MV-4-11 (cell line): ENCODE measurements at regions not wholly inside any gene's neighbourhood (a gene's known extent, or its start where the extent isn't known, plus 50 kb on each side); places are given as distances from the start of the nearest gene placed in this dataset.

Source experiments
- DNase-seq: peaks from one replicate; lab custom pipeline; 2025; lab: John Stamatoyannopoulos, UW

GRCh38 chr2:6474161-6475140, 391.3 kb downstream of the CMPK2 start:
- DNase-seq, result no peak

- no peak for DNase-seq
These were observed 390.4 kb downstream of the CMPK2 start for GRCh38 chr2:6475155-6475940.

DNA sequence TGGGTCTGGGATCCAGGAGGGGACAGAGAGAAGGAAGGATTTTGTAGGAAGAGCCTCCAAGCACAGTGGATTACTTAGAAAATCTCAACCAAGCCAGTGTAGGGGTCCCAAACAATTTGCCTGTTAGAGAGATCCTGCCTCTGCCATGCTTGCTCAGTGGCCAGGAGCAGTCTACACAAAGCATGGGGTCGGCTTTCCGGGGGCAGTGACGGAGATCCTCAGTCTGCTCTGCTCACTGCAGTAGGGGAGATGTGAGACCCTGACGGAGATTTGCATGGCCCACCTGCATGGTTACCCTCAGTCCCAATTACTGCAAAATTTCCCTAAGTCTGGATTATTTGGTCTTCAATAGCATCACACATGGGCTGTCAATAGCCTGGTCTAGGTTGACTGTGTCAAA, 385.2 kb downstream of the CMPK2 start:
- DNase-seq, result no peak

DNA sequence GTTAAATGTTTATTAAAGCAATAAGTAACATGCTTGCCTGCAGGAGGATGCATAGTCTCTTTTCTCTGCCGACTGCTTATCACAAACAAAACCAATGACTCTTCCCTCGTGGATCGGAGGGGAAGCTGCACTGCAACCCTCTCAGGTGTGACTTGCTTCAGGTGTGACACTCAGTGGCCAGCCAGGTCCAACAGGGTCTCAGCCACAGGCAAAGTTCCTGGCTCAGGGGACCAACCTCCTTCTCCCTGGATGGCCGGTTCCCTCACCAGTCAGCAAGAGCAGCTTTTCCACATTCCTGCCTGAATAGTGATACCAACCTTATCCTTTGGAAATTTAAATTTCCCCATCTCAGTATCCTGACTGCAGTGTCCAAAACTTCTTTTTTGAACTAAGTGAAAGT, 383.5 kb downstream of the CMPK2 start:
- DNase-seq, result no peak

DNA sequence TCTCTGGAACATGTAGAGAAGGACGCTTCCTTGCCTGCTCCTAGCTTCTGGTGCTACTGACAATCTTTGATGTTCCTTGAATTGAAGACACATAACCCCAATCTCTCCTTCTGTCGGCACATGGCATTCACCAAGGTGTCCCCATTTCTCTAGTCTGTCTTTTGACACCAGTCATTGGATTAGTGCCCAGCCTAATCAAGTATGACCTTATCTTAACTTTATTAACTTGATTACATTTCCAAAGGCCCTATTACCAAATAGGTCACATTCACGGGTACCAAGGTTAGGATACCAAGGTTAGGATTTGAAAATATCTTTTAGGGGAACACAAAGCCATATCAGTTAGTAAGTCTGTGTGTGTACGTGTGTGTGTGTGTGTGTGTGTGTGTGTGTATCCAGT, 377.9 kb downstream of the CMPK2 start:
- no peak for DNase-seq

- DNase-seq, result no peak
These were observed 373.1 kb downstream of the CMPK2 start for GRCh38 chr2:6492573-6492972.

DNA sequence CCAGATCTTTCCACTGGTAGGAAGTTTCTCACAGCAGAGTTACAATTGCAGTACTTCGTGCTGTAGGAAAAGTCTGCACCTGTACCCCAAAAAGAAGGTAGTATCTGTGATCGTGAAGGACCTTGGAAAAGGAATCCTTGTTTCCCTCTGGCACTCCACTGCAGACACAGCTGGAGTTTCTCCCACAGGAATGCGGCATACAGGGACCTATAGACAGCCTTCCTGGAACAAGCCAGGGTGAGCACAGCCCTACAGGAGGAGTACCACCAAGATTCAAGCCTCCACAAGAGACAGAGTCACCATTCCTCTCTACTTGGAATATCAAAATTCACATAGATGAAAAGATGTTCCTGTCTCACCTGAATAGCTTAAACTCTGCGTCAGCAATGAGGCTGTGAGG, 372.4 kb downstream of the CMPK2 start:
- no peak for DNase-seq

GRCh38 chr2:6493669-6494068, 372.0 kb downstream of the CMPK2 start:
- no peak for DNase-seq

- no peak for DNase-seq
These were observed 370.2 kb downstream of the CMPK2 start for GRCh38 chr2:6495466-6495865.

GRCh38 chr2:6496376-6496775, 369.3 kb downstream of the CMPK2 start:
- DNase-seq, result no peak

GRCh38 chr2:6497048-6497447, 368.7 kb downstream of the CMPK2 start:
- no peak for DNase-seq

GRCh38 chr2:6498841-6499240, 366.9 kb downstream of the CMPK2 start:
- no peak for DNase-seq

DNA sequence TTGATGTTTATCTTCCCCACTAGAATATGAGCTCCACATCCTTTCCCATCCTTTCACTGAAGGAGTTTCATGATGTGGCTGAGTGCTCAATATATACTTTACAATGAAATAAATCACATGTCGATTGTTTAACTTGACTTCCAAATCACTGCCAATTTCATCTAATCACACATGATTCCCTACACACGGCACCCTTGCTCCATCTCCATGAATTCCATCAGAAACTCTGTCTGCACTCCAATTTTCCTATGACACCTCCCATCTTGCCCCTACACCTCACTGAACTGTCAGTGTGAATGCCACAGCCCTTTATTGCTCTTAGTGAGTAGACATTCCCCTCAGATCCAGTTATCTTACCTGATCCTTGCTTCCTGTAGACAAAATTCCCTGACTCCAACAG, 366.0 kb downstream of the CMPK2 start:
- DNase-seq, result no peak

DNA sequence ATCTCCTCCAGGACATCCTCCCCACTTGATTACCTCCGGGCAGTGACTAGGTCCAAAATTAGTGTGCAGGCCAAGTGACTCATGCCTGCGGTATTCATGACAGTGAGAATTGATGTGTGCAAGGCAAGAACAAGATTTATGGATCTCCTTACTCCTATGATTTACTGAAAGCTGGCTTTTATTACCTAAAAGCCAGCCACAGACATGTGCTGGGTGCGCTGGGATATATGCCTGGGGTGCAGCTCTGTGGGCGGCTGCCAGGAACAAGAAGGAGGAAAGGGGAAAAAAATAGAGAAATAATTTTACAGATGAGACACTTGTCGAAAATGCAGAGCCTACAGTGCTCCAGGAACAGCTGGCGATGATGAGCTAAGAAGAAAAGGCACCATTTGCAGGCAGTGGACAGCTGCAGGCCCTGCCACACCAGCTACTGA, 359.3 kb downstream of the CMPK2 start:
- no peak for DNase-seq

- DNase-seq, result no peak
These were observed 358.8 kb downstream of the CMPK2 start for GRCh38 chr2:6506859-6507258.

DNA sequence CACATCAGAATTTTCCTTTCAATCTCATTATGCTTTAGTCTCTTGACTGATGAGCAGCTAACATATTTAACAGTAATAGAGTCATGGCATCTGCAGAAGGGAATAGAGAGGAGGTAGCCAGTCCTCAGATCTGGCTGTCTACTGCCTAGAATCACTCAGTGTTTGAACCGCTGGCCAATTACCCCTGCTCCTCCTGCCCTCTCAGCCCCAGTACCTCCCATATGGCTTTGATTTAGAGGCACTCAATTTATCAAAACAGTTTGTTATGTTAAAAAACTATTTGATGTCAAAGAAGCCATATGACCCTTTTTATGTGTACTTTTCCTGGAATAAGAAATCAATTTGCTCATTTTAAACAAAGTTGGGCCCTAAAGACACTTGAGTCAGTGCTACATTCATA, 355.2 kb downstream of the CMPK2 start:
- DNase-seq, result no peak

DNA sequence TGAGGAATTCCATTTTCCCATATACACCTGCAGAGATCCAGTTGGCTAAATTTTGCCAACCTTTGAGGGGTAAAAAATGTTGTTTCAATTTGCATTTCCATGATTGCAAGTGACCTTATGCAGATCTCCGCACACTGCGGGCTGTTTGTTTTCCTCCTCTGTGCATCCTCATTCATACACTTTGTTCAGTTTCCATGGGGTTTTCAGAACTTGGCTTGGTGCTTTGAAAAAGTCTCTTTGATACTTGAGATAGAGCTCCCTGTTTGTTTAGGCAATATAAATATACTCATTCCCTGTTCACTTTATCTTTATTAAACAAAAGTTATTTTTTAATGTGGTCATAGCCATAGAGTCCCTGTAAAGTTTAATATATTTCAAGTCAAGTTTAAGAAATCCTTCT, 353.1 kb downstream of the CMPK2 start:
- no peak for DNase-seq

GRCh38 chr2:6516674-6517073, 349.0 kb downstream of the CMPK2 start:
- DNase-seq, result no peak

GRCh38 chr2:6518361-6518760, 347.3 kb downstream of the CMPK2 start:
- no peak for DNase-seq

GRCh38 chr2:6523476-6523875, 342.2 kb downstream of the CMPK2 start:
- DNase-seq, result no peak

DNA sequence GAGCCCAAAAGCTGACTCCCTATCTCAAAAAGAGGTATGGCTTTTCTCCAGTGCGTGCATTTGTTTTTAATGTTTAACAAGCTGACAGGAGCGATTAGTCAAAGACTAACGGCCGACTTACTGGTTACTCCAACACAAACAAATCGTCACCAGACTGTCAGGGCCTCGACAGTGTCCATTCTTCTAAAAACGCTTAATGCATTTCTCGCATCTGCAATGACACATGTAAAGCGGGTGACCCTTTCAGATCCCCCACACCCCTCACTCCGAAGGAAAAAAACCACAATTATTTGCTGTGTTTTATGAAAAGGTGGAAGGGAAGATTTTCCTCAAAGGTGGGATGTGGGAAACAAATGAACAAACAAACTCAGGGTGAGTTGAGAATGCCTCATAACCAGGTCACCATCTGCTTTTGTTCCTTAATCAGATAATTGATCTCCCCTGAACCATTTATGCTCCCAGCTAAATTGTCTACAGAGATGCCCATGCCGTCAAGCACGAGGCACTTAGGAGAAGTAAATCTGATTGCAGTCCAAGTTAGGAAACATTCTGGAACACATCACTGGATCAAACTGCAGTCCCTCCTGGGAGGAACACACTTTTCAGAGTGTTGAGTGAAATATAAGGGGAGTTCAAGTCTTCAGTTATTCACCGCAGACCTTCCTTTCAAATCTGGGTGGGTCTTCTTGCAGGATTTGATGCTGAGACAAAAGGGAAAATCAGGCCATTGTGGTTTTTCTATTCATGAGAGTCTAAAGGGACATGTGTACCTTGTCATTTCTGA, 340.8 kb downstream of the CMPK2 start:
- no peak for DNase-seq

GRCh38 chr2:6525475-6525964, 340.2 kb downstream of the CMPK2 start:
- DNase-seq, result no peak
